GM13976 (cell line): ENCODE measurements at regions not wholly inside any gene's neighbourhood (a gene's known extent, or its start where the extent isn't known, plus 50 kb on each side); places are given as distances from the start of the nearest gene placed in this dataset.

ENCODE experiments used
- DNase-seq: peaks from one replicate; pipeline ENCODE4 v3.0.0; 2012; ENCODE audit warnings: low spot score
- in situ Hi-C: fragments of 300-500 bp; cut with MboI; formaldehyde crosslinking; loops from one replicate; pipeline ENCODE4 v1.12.0; 2022; ENCODE audit warnings: low sequenced_read_pairs, mixed read lengths, inconsistent platforms; ENCODE audit not compliant: unreplicated experiment
- TF ChIP-seq, protein P1 (sequence below): IDR thresholded peaks from 2 replicates; pipeline ENCODE4 v1.5.1; 2012; ENCODE audit warnings: borderline replicate concordance, mild to moderate bottlenecking; ENCODE audit not compliant: insufficient read depth; ENCODE audit errors: extremely low read depth, missing control alignments, control extremely low read depth

DNA sequence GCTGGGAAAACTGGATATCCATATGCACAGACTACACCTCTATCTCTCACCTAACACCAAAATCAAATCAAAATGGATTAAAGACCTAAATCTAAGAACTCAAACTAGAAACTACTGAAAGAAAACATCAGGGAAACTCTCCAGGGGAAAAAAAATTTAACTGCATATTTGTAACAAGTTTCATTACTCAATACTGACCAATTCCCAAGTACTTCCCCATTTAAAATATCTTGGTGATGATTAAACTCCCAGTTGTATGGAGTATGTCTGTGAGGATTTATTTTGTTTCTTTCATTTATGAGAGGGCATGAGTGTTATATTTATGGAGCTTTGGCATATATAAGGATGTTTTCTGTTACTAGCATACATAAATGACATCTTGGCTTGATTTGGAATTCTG lies 112.3 kb upstream of the IL15 start:
- no peak for DNase-seq
- TF ChIP-seq, protein P1, sequence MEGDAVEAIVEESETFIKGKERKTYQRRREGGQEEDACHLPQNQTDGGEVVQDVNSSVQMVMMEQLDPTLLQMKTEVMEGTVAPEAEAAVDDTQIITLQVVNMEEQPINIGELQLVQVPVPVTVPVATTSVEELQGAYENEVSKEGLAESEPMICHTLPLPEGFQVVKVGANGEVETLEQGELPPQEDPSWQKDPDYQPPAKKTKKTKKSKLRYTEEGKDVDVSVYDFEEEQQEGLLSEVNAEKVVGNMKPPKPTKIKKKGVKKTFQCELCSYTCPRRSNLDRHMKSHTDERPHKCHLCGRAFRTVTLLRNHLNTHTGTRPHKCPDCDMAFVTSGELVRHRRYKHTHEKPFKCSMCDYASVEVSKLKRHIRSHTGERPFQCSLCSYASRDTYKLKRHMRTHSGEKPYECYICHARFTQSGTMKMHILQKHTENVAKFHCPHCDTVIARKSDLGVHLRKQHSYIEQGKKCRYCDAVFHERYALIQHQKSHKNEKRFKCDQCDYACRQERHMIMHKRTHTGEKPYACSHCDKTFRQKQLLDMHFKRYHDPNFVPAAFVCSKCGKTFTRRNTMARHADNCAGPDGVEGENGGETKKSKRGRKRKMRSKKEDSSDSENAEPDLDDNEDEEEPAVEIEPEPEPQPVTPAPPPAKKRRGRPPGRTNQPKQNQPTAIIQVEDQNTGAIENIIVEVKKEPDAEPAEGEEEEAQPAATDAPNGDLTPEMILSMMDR = no peak
- in situ Hi-C loops = no loop called here

DNA sequence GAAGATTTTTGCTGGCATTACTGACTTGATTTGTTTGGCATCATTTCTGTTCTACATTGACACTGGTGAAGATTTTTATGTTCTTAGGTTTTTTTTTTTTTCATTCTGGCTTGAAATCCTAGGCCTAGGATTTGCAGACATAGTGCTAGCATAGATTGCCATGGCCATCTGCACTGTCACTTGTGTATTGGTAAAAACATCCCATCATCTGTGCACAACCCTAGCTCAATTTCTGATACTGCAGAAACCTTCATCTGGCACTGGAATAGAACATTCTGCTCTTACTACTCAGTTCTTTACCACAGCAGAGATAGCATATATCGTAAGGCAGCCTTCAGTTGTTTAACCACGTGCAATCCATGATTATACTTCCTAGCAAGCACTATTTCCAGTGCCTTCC lies 111.5 kb upstream of the IL15 start:
- in situ Hi-C loops = no loop called here
- TF ChIP-seq, protein P1 = no peak

DNA sequence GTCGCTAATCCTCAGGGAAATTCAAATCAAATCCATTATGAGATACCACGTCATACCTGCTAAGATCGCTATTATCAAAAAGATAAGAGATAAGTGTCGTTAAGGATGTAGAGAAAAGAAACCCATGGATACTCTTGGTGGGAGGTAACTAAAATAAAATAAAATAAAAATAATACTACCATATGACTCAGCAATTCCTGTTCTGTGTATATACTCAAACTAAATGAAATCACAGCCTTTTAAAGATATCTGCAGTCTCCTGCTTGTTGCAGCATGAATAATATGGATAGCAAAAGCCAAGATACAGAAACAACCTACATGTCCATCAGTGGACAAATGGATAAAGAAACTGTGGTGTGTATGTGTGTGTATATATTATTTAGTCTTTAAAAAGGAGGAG lies 105.8 kb upstream of the IL15 start:
- TF ChIP-seq, protein P1 = no peak
- in situ Hi-C loops = no loop called here
- no peak for DNase-seq

More for the DNA sequence above, 111.5 kb upstream of the IL15 start:
- no peak for DNase-seq

DNA sequence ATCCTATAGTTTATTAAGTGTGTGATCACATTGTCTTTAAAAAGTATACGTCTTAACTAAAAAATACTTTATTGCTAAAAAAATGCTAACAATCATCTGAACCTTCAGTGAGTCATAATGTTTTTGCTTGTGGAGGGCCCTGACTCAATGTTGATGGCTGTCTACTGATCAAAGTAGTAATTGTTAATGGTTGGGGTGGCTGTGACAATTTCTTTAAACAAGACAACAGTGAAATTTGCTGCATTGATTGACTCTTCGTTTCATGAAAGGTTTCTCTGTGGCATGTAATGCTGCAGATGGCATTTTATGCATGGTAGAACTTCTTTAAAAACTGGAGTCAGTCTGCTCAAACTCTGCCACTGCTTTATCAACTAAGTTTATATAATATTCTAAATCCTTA lies 101.4 kb upstream of the IL15 start:
- TF ChIP-seq, protein P1 = no peak
- no peak for DNase-seq
- in situ Hi-C loops = no loop called here

DNA sequence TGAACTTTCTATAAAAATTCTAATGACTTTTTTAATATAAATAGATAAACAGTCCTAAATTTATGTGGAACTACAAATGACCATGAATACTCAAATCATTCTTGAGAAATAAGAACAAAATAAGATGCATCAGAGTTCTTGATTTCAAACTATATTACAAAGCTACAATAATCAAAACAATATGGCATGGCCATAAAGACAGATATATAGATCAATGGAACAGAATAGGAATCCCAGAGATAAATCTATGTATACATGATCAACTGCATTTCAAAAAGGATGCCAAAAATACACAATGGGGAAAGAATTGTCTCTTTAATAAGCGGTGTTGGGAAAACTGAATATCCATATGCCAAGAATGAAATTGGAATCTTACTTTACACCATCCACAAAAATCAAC lies 98.4 kb upstream of the IL15 start:
- in situ Hi-C loops = no loop called here
- no peak for DNase-seq
- TF ChIP-seq, protein P1 = no peak

DNA sequence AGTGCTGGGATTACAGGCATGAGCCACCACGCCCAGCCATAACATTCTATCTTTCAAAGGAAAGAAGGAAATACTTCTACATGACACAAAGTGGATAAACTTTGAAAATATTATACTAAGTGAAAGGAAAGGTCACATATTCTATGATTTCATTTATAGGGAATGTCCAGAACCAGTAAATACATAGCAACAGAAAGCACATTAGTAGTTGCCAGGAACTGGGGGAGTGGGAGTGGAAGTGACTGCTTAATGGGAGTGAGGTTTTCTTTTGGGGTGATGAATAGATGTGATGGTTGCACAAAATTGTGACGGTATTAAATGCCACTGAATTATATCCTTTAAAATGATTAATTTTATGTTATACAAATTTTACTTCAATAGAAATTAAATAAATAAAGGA lies 95.7 kb upstream of the IL15 start:
- in situ Hi-C loops = no loop called here
- TF ChIP-seq, protein P1 = no peak
- no peak for DNase-seq

DNA sequence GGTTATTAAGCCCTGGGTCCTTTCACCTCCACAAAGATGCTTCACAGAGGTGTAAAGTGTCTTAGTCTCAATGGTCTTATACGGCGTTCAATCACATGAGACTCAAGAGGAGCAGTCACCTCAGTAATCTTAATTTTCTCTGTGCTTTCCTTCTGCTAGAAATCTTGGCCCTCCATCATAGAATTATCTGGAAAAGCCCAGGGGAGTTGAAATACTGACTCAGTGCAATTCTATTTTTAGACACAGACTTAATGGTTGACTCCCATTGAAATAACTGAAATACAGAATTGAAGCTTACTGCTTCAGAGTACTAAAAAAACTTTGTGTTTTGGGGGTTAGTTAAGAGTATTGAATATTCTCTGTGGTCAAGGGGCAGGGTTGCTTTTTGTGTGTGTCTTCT lies 94.5 kb upstream of the IL15 start:
- TF ChIP-seq, protein P1 = no peak
- no peak for DNase-seq
- in situ Hi-C loops = no loop called here
